ENCODE measurements at regions not wholly inside any gene's neighbourhood (a gene's known extent, or its start where the extent isn't known, plus 50 kb on each side); places are given as distances from the start of the nearest gene placed in this dataset.

GRCh38 chr19:34314437-34315313 lies 50.3 kb upstream of the GPI start:
- POLR2A ChIA-PET: no interaction called here
- WGBS (ENCODE audit: low lambda C conversion rate): 96% methylated on average over 4 of the region's 4 CpGs
- Histone ChIP-seq H3K27me3 (ENCODE audit: insufficient read depth) (no peaks in the 10 kb centered on the region), H3K4me1 (ENCODE audit: control insufficient read depth in 1 of 2, insufficient read depth in 2 of 2, low read depth in 1 of 2, low read length in 1 of 2) (peaks cover 4 to 22% of the 10 kb centered on the region in 2 experiments; a peak in 2 of 4 replicates), H3K9ac (no peak overlapping the region), H3K9me2 (no peaks in the 10 kb centered on the region), H2AFZ (ENCODE audit: low read depth) (no peak overlapping the region), H3K4me2 (no peak overlapping the region), H3K4me3 (ENCODE audit: low read depth in 2 of 2, low read length in 1 of 2) (no peak overlapping the region), H3F3A (replicated peaks; ENCODE audit: insufficient read depth) (no peaks in the 10 kb centered on the region), H3K9me3 (no peaks in the 10 kb centered on the region), H3K27ac (ENCODE audit: low read depth in 2 of 2, low read length in 1 of 2) (no peak overlapping the region), H4K20me1 (ENCODE audit: insufficient read depth) (peaks cover 23% of the 10 kb centered on the region), H3K36me3 (replicated peaks in 1 of 2; ENCODE audit: control insufficient read depth in 1 of 2, insufficient read depth in 2 of 2, low read length in 1 of 2) (no peaks in the 10 kb centered on the region), H3K79me2 (ENCODE audit: insufficient read depth) (peaks cover 44% of the 10 kb centered on the region)
- DNase-seq: no peak
- TF ChIP-seq EZH2phosphoT487 (IDR thresholded peaks at IDR 0.05; ENCODE audit: borderline replicate concordance, low read depth): no peak
- no peak for TF ChIP-seq ELF1 (IDR thresholded peaks at IDR 0.05)
- TF ChIP-seq TCF12 (IDR thresholded peaks at IDR 0.05): no peak
- TF ChIP-seq POLR2AphosphoS5 (IDR thresholded peaks at IDR 0.05; ENCODE audit: low read depth, low read length): no peak
- TF ChIP-seq IRF3 (IDR thresholded peaks at IDR 0.05; ENCODE audit: low read depth, low read length): no peak
- TF ChIP-seq USF1 (IDR thresholded peaks at IDR 0.05; ENCODE audit: borderline replicate concordance, low read depth): no peak
- TF ChIP-seq USF2 (IDR thresholded peaks at IDR 0.05; ENCODE audit: borderline replicate concordance, low read depth, low read length): no peak
- TF ChIP-seq RAD21 (IDR thresholded peaks at IDR 0.05; ENCODE audit: low read length): no peak
- no peak for TF ChIP-seq JUND (IDR thresholded peaks at IDR 0.05)
- TF ChIP-seq CHD2 (IDR thresholded peaks at IDR 0.05; ENCODE audit: low read length, partially characterized antibody): no peak
- TF ChIP-seq TAF1 (IDR thresholded peaks at IDR 0.05; ENCODE audit: borderline replicate concordance, low read depth, low read length): no peak
- TF ChIP-seq MAX (IDR thresholded peaks at IDR 0.05; ENCODE audit: low read depth): no peak
- TF ChIP-seq TEAD4 (IDR thresholded peaks at IDR 0.05; ENCODE audit: borderline replicate concordance, insufficient read depth): no peak
- TF ChIP-seq PBX3 (IDR thresholded peaks at IDR 0.05): no peak
- CTCF ChIA-PET: interaction anchor here (0.9 kb wide), 1 partner anchor 9 kb away, joined by 3 read pairs; no protein-coding TSS in a partner anchor

Data from SK-N-SH (cell line).